Sigmoid colon (tissue), 6 donors: ENCODE measurements at regions not wholly inside any gene's neighbourhood (a gene's known extent, or its start where the extent isn't known, plus 50 kb on each side); places are given as distances from the start of the nearest gene placed in this dataset.
"Not testable (repeated sequence)": the region's sequence is repeated elsewhere in the genome, so short reads cannot be mapped to it uniquely, and the experiment has no call there.

Experiments
- DNase-seq: peaks from one replicate; pipeline ENCODE4 v3.0.0-alpha.2; 2019
- H3K27ac ChIP-seq, 4 donors: fragments of 200-600 bp; sonication (generic); one replicate each; pipeline ENCODE4 v1.5.1; 2016 to 2019; ENCODE audit warnings: mild to moderate bottlenecking in 1 of 4
- H3K27me3 ChIP-seq, 3 donors: fragments of 200-600 bp; sonication (generic); one replicate each; pipeline ENCODE4 v1.5.1; 2019; ENCODE audit warnings: mild to moderate bottlenecking in 1 of 3
- H3K36me3 ChIP-seq, 4 donors: fragments of 200-600 bp; sonication (generic); one replicate each; pipeline ENCODE4 v1.5.1; 2016 to 2019
- H3K4me1 ChIP-seq, 4 donors: fragments of 200-600 bp; sonication (generic); one replicate each; pipeline ENCODE4 v1.5.1; 2017 to 2019
- H3K4me3 ChIP-seq, 4 donors: fragments of 200-600 bp; sonication (generic); one replicate each; pipeline ENCODE4 v1.5.1; 2017 to 2019; ENCODE audit warnings: mild to moderate bottlenecking in 2 of 4, moderate library complexity in 1 of 4
- H3K9me3 ChIP-seq, 4 donors: fragments of 200-600 bp in 3 of 4; sonication (generic) in 3 of 4; one replicate each; pipeline versions ENCODE4 v1.5.1 to v1.6.1; 2013 to 2019
- WGBS, 2 donors: extraction: QIAGEN DNeasy Blood & Tissue Kit; methylation state at CpG; one replicate each; pipeline ENCODE4 v1.1.7; 2013; 5-methylcytosine and 5-hydroxymethylcytosine counted together
- intact Hi-C: fragments of 100-400 bp; cut with DNase I; formaldehyde crosslinking; loops from one replicate; pipeline ENCODE4 v1.15.1; 2023
- donor health status: healthy with polysubstance abuse.
- donor health status: healthy.

- H3K27me3 ChIP-seq, result not testable (repeated sequence)
These were observed 173.4 kb downstream of the ZNF37A start for GRCh38 chr10:38267555-38267954.

GRCh38 chr10:38271031-38271430 lies 176.9 kb downstream of the ZNF37A start:
- 53 to 57% methylated on average over 3 of the region's 3 CpGs for WGBS, 2 donors
- intact Hi-C loops, H3K27ac ChIP-seq, H3K4me3 ChIP-seq, H3K27me3 ChIP-seq, DNase-seq, H3K4me1 ChIP-seq, H3K9me3 ChIP-seq, H3K36me3 ChIP-seq: not testable (repeated sequence)

More at GRCh38 chr10:38267555-38267954, 173.4 kb downstream of the ZNF37A start:
- DNase-seq, H3K4me1 ChIP-seq, H3K36me3 ChIP-seq, H3K4me3 ChIP-seq, H3K27ac ChIP-seq, intact Hi-C loops, H3K9me3 ChIP-seq: not testable (repeated sequence)
- 82 to 84% methylated on average over 6 of the region's 6 CpGs for WGBS, 2 donors

- H3K4me1 ChIP-seq, H3K27me3 ChIP-seq, DNase-seq, H3K36me3 ChIP-seq, H3K27ac ChIP-seq, H3K4me3 ChIP-seq, H3K9me3 ChIP-seq, intact Hi-C loops: not testable (repeated sequence)
- whole genome bisulfite sequencing, 2 donors, result 68 to 73% methylated on average over 2 of the region's 2 CpGs
These were observed 180.7 kb downstream of the ZNF37A start for GRCh38 chr10:38274879-38275278.

- DNase-seq, intact Hi-C loops, H3K27ac ChIP-seq, H3K9me3 ChIP-seq, H3K4me3 ChIP-seq, H3K36me3 ChIP-seq, H3K27me3 ChIP-seq, H3K4me1 ChIP-seq: not testable (repeated sequence)
- 83 to 84% methylated on average over 1 to 2 of the region's 2 CpGs for WGBS, 2 donors
These were observed 198.4 kb downstream of the ZNF37A start for GRCh38 chr10:38292560-38292959.

GRCh38 chr10:38310111-38310510 lies 216.0 kb downstream of the ZNF37A start:
- intact Hi-C loops, H3K4me1 ChIP-seq, H3K36me3 ChIP-seq, DNase-seq, H3K9me3 ChIP-seq, H3K4me3 ChIP-seq, H3K27ac ChIP-seq, H3K27me3 ChIP-seq: not testable (repeated sequence)
- 73 to 80% methylated on average over 5 of the region's 5 CpGs for WGBS, 2 donors

GRCh38 chr10:38315090-38315805 lies 221.1 kb downstream of the ZNF37A start:
- H3K4me1 ChIP-seq, H3K4me3 ChIP-seq, H3K27me3 ChIP-seq, H3K9me3 ChIP-seq, H3K27ac ChIP-seq, intact Hi-C loops, DNase-seq, H3K36me3 ChIP-seq: not testable (repeated sequence)
- WGBS, 2 donors, result 74 to 76% methylated on average over 4 of the region's 4 CpGs

GRCh38 chr10:38321393-38321792 lies 227.3 kb downstream of the ZNF37A start:
- intact Hi-C loops, DNase-seq, H3K4me3 ChIP-seq, H3K27ac ChIP-seq, H3K27me3 ChIP-seq, H3K36me3 ChIP-seq, H3K9me3 ChIP-seq, H3K4me1 ChIP-seq: not testable (repeated sequence)
- WGBS, 2 donors, result 86 to 92% methylated on average over 8 of the region's 8 CpGs

GRCh38 chr10:38330306-38330705 lies 236.2 kb downstream of the ZNF37A start:
- 58 to 78% methylated on average over 2 of the region's 2 CpGs for WGBS, 2 donors
- H3K27me3 ChIP-seq, H3K4me1 ChIP-seq, H3K4me3 ChIP-seq, intact Hi-C loops, DNase-seq, H3K27ac ChIP-seq, H3K9me3 ChIP-seq, H3K36me3 ChIP-seq: not testable (repeated sequence)

GRCh38 chr10:38331106-38331505 lies 237.0 kb downstream of the ZNF37A start:
- intact Hi-C loops, H3K27ac ChIP-seq, H3K4me1 ChIP-seq, DNase-seq, H3K36me3 ChIP-seq, H3K27me3 ChIP-seq, H3K9me3 ChIP-seq, H3K4me3 ChIP-seq: not testable (repeated sequence)
- WGBS, 2 donors, result 89 to 94% methylated on average over 2 of the region's 2 CpGs

GRCh38 chr10:38333699-38334098 lies 239.6 kb downstream of the ZNF37A start:
- intact Hi-C loops, H3K9me3 ChIP-seq, H3K27ac ChIP-seq, H3K4me3 ChIP-seq, H3K36me3 ChIP-seq, H3K4me1 ChIP-seq, DNase-seq, H3K27me3 ChIP-seq: not testable (repeated sequence)
- WGBS, 2 donors, result 75 to 85% methylated on average over 3 of the region's 4 CpGs

GRCh38 chr10:38350645-38351044 lies 256.5 kb downstream of the ZNF37A start:
- H3K27ac ChIP-seq, intact Hi-C loops, H3K4me1 ChIP-seq, H3K9me3 ChIP-seq, DNase-seq, H3K4me3 ChIP-seq, H3K27me3 ChIP-seq, H3K36me3 ChIP-seq: not testable (repeated sequence)
- whole genome bisulfite sequencing, 2 donors, result 82 to 88% methylated on average over 1 of the region's 1 CpG

- H3K4me3 ChIP-seq, H3K27ac ChIP-seq, H3K36me3 ChIP-seq, H3K9me3 ChIP-seq, H3K27me3 ChIP-seq, H3K4me1 ChIP-seq, intact Hi-C loops, DNase-seq: not testable (repeated sequence)
- 57 to 62% methylated on average over 3 of the region's 3 CpGs for WGBS, 2 donors
These were observed 260.3 kb downstream of the ZNF37A start for GRCh38 chr10:38354410-38354809.
